Cardiac muscle cell (in vitro differentiated cells and primary cell): ENCODE measurements at regions not wholly inside any gene's neighbourhood (a gene's known extent, or its start where the extent isn't known, plus 50 kb on each side); places are given as distances from the start of the nearest gene placed in this dataset.

ENCODE experiments used
- DNase-seq, 2 donors: peaks; one replicate each; pipeline versions ENCODE4 v3.0.0 to v3.0.0-alpha.2; 2010 to 2017; ENCODE audit warnings: low read depth in 1 of 2, low spot score in 1 of 2
- H3K27ac ChIP-seq: fragments of 200-600 bp; sonication (generic); 2 replicates; pipeline ENCODE4 v1.5.1; 2016
- H3K27me3 ChIP-seq: fragments of 200-600 bp; sonication (generic); 2 replicates; pipeline ENCODE4 v1.6.0; 2016; ENCODE audit warnings: control low read depth
- H3K36me3 ChIP-seq: fragments of 200-600 bp; sonication (generic); 2 replicates; pipeline ENCODE4 v1.5.1; 2016; ENCODE audit warnings: control low read depth
- H3K4me1 ChIP-seq: fragments of 200-600 bp; sonication (generic); 2 replicates; pipeline ENCODE4 v1.8.1; 2017; ENCODE audit warnings: low read depth, mild to moderate bottlenecking, mixed run types
- H3K4me3 ChIP-seq: fragments of 200-600 bp; sonication (generic); 2 replicates; pipeline ENCODE4 v1.5.1; 2016; ENCODE audit warnings: mild to moderate bottlenecking
- H3K9me3 ChIP-seq: fragments of 200-600 bp; sonication (generic); 2 replicates; pipeline ENCODE4 v1.5.1; 2017; ENCODE audit warnings: low read depth, mild to moderate bottlenecking, control low read depth
- CTCF ChIP-seq: IDR thresholded peaks from 2 replicates; pipeline ENCODE4 v1.5.1; 2012; ENCODE audit warnings: low read depth, mild to moderate bottlenecking, low read length

GRCh38 chr2:6341588-6342129 lies 524.0 kb downstream of the CMPK2 start:
- TF ChIP-seq CTCF: no peak
- no peak for DNase-seq
- Histone ChIP-seq H3K9me3 (no peaks in the 10 kb centered on the region), H3K27ac (no peak overlapping the region), H3K36me3 (no peaks in the 10 kb centered on the region), H3K4me3 (no peak overlapping the region), H3K27me3 (no peaks in the 10 kb centered on the region), H3K4me1 (no peaks in the 10 kb centered on the region)

GRCh38 chr2:6342273-6342920 lies 523.3 kb downstream of the CMPK2 start:
- no peak for DNase-seq
- TF ChIP-seq CTCF: no peak
- H3K27me3 ChIP-seq: no peaks in the 10 kb centered on the region
- no peaks in the 10 kb centered on the region for H3K36me3 ChIP-seq
- no peaks in the 10 kb centered on the region for H3K9me3 ChIP-seq
- no peak overlapping the region for H3K27ac ChIP-seq
- no peaks in the 10 kb centered on the region for H3K4me1 ChIP-seq
- H3K4me3 ChIP-seq: no peak overlapping the region

GRCh38 chr2:6343076-6343475 lies 522.6 kb downstream of the CMPK2 start:
- Histone ChIP-seq H3K27me3 (no peaks in the 10 kb centered on the region), H3K9me3 (no peaks in the 10 kb centered on the region), H3K36me3 (no peaks in the 10 kb centered on the region), H3K4me1 (no peaks in the 10 kb centered on the region), H3K27ac (no peak overlapping the region), H3K4me3 (no peak overlapping the region)
- no peak for TF ChIP-seq CTCF
- DNase-seq: no peak

GRCh38 chr2:6352247-6352646 lies 513.5 kb downstream of the CMPK2 start:
- Histone ChIP-seq H3K27ac (no peak overlapping the region), H3K9me3 (no peaks in the 10 kb centered on the region), H3K27me3 (no peaks in the 10 kb centered on the region), H3K4me3 (no peak overlapping the region), H3K4me1 (no peaks in the 10 kb centered on the region), H3K36me3 (no peaks in the 10 kb centered on the region)
- no peak for TF ChIP-seq CTCF
- DNase-seq: no peak

- Histone ChIP-seq H3K27me3 (no peaks in the 10 kb centered on the region), H3K4me3 (no peak overlapping the region), H3K36me3 (no peaks in the 10 kb centered on the region), H3K4me1 (no peaks in the 10 kb centered on the region), H3K27ac (no peak overlapping the region), H3K9me3 (no peaks in the 10 kb centered on the region)
- no peak for TF ChIP-seq CTCF
- DNase-seq: peak in 1 of 2 donors; percentile 75
These were observed 512.7 kb downstream of the CMPK2 start for GRCh38 chr2:6352906-6353515.
